ENCODE measurements at regions not wholly inside any gene's neighbourhood (a gene's known extent, or its start where the extent isn't known, plus 50 kb on each side); places are given as distances from the start of the nearest gene placed in this dataset.
"Not testable (repeated sequence)": the region's sequence is repeated elsewhere in the genome, so short reads cannot be mapped to it uniquely, and the experiment has no call there.

DNA sequence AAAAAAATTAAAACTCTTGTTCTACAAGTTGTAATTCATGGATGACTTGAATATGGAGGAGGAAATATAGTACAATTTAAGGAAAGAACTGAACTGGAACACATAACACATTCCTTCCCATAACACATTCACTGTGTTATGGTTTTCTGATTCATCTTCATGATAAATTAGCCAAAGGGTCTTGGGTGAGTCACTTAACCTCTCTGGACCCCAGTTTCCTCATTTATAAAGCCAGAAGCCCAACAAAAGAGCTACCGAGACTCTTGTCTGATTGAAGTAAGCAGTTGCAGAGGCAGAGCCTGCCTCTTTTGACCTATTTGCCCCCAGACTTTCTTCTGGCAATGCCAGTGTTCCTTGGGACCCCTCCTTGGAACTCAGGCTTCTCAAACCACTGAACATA is 161.9 kb upstream of the KCTD3 start:
- no peak for DNase-seq

DNA sequence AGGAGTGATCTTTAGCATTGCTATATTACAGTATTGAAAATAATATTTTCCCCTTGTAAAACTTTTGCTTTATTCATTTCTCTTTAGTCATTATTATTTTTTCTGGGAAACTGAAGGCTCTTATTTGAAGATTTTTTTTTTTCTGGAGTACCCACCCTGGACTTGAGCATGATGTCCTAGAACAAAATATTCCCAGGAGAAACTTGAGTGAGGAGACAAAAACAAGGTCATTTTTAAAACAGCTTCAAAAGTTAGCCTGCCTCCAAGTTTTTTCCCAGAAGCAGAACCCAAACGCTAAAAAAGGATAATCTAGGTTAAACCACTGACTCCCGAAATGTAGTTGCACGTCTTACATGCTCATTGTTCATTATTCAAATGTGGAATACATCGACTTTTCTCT is 160.2 kb upstream of the KCTD3 start:
- no peak for DNase-seq

- no peak for DNase-seq
These were observed 159.5 kb upstream of the KCTD3 start for GRCh38 chr1:215407575-215407974.

DNA sequence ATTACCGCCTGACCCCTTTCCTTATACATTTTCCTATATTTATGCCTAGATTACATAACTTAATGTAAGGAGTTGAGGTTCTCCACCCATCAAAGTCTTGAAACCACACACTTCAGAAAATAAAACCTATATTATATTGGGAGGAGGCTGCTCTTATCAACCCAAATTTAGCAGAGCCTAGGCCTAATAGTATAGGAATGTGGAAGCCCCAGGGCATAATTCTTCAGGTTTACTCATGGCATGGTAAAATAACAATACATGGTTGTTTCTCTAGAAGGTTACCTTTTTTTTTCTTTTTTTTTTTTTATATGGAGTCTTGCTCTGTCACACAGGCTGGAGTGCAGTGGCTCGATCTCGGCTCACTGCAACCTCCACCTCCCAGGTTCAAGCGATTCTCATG is 157.6 kb upstream of the KCTD3 start:
- not testable (repeated sequence) for DNase-seq

DNA sequence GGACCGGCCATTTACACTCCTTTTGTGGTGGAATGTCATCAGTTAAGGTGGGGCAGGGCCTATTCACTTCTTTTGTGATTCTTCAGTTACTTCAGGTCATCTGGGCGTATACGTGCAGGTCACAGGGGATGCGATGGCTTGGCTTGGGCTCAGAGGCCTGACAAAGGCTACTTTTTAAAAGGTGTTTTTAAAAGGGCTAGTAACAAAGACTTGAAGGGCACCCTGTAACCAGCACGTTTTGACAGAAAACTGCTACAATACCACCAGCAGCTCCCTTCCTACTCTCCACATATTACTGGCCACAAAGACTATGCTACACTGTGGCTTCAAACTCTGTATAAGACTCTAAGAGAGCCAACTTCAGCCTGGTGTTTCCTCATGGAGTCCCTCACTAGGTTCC is 151.6 kb upstream of the KCTD3 start:
- DNase-seq = not testable (repeated sequence)

- DNase-seq = no peak
These were observed 150.6 kb upstream of the KCTD3 start for GRCh38 chr1:215416497-215416896.

- no peak for DNase-seq
These were observed 150.0 kb upstream of the KCTD3 start for GRCh38 chr1:215417122-215417521.

DNA sequence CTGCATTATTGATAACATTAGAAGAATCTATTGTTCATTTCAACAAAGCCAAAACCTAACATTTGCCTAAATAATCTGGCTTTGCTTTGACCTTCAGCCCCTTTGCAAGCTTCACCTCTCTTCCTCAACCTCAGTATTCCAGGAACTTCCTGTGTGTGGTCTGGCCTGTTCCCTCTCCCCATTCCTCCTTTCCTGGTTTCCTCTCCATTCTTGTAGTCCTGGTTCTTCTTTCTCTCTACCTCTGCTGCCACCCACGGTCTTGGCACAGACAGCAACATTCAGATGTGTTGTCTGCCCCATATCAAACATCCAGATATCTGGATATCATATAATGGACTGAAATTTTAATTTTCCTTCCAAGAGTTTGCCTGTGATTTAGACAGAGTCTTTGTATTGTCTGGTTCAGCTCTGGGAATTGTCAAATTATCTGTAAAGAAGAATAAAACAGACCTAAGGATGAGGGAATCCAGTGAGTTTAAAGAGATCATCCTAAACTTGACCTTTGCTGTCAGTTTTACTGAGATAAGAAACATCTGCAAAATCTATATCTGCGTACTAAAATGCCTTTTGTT is 148.1 kb upstream of the KCTD3 start:
- no peak for DNase-seq

- no peak for DNase-seq
These were observed 145.4 kb upstream of the KCTD3 start for GRCh38 chr1:215421744-215422143.

GRCh38 chr1:215423288-215423687 is 143.8 kb upstream of the KCTD3 start:
- DNase-seq = no peak

DNA sequence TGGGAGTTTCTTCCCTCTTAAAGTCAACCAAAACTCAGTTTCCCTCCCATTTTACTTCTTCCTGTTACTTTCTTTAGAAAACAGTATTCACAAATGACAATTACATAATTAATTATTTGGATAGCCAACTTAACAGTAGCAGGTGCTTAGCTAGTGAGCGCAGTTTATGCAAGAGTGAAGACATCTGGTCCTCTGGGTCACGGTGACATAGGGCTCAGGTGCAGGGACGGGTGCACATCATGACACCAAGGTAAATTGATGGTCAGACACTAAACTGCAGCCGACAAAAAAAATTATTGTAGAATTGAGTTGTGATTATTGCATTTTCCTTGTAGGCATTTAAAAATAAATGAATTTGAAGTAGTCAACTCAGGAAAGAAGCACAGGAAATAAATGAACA is 142.0 kb upstream of the KCTD3 start:
- DNase-seq = no peak

GRCh38 chr1:215426101-215426500 is 141.0 kb upstream of the KCTD3 start:
- no peak for DNase-seq

- not testable (repeated sequence) for DNase-seq
These were observed 134.4 kb upstream of the KCTD3 start for GRCh38 chr1:215432483-215433227.

DNA sequence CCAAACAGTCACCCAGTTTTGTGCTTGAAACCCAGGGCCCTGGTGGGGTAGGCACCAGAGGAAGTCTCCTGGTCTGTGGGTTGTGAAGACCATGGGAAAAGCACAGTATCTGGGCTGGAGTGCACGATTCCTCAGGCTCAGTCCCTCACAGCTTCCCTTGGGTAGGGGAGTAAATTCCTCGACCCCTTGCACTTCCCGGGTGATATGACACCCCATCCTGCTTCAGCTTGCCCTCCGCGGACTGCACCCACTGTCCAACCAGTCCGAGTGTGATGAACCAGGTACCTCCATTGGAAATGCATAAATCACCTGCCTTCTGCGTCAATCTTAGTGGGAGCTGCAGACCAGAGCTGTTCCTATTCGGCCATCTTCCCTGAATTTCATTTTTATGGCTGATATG is 133.9 kb upstream of the KCTD3 start:
- no peak for DNase-seq

DNA sequence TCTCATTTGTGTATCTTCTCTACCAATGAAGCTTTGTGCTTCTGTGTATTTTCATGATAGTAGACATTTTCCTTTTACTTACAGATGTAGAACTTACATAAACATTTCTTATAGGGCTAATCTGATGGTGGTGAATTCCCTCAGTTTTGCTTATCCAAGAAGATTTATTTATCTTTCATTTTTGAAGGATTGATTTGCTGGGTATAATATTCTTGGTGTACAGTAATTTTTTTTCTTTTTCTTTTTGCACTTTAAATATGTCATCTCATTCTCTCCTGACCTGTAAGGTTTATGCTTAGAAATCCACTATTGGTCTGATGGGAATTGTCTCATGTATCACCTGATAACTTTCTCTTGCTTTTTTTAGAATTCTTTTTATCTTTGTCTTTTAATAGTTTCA is 127.6 kb upstream of the KCTD3 start:
- no peak for DNase-seq

GRCh38 chr1:215444715-215445414 is 122.2 kb upstream of the KCTD3 start:
- no peak for DNase-seq

DNA sequence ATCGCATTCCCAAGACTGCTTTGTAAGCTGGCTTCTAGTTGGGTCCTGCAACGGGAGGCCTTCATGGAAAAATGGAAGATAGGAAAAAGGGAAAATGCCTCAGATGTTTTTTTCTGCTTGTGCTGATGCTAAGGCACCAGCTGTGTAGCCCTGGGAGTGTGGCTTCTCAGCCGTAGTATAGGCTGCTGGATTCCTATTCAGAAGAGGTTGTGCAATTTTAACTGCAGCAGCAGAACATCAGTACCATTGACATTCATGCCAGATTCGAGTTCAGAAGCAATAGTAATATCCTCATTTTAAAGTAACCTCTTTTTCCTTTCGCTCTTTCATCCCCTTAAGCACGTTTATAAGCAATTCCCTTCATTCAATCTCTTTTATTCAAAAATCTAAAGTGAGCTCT is 119.1 kb upstream of the KCTD3 start:
- not testable (repeated sequence) for DNase-seq

- not testable (repeated sequence) for DNase-seq
These were observed 118.0 kb upstream of the KCTD3 start for GRCh38 chr1:215449147-215449546.

GRCh38 chr1:215453440-215453839 is 113.7 kb upstream of the KCTD3 start:
- DNase-seq = no peak

DNA sequence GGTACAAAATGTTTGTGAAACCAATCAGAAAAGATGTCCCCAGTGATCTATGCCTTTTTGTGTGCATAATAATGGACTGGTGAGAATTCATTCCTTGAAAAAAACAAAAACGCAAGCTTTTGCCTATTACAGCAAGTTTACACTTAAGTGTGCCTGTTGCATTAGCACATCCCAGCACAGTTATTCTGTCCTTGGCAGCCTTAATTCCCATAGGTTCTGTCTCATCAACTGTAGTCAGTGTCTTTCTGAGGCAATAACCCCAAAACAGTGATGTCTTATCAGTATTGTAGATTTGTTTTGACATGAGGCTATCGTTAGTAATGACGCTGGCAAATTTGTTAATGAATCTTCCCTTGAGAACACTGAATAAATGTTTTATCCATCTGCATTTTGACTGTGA is 109.9 kb upstream of the KCTD3 start:
- DNase-seq = no peak

DNA sequence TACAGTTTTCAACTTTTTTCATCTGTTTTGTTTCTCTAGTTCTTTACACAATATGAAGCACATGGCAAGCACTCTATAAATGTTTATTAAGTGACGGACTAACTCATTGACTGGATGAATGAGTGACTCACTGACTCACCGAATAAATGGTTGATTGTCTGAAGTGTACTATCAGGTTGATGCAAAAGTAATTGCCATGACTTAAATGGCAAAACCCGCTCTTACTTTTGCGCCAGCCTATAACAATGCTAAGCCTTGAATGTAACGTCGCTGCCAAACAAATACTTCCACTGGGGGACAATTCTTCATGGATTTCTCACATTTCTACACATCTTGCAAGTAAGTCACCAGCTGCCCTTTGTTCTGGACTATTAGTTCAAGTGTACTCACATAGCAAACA is 109.0 kb upstream of the KCTD3 start:
- no peak for DNase-seq

DNA sequence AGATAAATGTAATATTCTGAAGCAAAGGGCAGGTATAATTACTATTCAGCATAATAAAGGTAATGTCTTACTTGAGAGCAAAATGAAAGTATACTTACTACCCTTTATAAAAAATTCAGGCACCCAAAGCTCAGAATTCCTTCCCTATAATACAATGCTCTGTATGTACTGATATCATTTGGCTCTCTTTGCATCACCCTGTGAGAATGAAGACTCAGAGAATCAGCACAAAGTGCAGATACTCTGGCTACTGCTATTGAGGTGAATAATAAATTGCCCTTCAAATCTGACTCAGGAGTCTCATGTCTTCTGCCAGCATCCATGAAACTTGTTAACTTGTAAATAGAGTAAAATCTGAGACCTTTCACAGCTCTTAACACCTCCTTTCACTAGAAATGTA is 108.5 kb upstream of the KCTD3 start:
- DNase-seq = no peak

DNA sequence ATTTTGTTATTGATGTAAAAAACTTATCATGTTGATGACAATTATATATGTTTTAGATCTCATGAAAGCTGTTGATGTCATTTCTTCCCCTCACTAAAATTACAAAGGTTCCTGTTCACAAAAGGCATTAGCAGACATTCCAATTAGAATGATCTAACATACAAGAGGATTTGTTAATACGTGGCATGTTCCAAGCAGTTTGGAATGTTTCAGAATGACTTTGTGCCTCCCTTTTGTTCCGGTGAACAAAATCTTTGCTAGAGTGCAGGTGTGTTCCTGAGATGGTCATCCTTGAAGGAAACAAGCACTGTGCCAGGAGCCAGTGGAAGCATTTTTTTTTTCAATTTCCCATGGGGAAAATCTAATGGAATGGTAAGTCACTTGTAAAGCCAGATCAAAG is 108.0 kb upstream of the KCTD3 start:
- no peak for DNase-seq

GRCh38 chr1:215466361-215466760 is 100.7 kb upstream of the KCTD3 start:
- no peak for DNase-seq

Data from NCI-H2227 treated with DMSO at 0.1 percent for 48 hours (cell line).